Suppressor macrophage treated with lipopolysaccharide for 4 hours (primary cell): ENCODE measurements at regions not wholly inside any gene's neighbourhood (a gene's known extent, or its start where the extent isn't known, plus 50 kb on each side); places are given as distances from the start of the nearest gene placed in this dataset.

Source experiments
- DNase-seq: peaks from one replicate; pipeline ENCODE4 v3.0.0-alpha.2; 2020

GRCh38 chr3:30372837-30373236 is 233.6 kb upstream of the TGFBR2 start:
- no peak for DNase-seq

GRCh38 chr3:30384546-30385072 is 221.8 kb upstream of the TGFBR2 start:
- DNase-seq: no peak

DNA sequence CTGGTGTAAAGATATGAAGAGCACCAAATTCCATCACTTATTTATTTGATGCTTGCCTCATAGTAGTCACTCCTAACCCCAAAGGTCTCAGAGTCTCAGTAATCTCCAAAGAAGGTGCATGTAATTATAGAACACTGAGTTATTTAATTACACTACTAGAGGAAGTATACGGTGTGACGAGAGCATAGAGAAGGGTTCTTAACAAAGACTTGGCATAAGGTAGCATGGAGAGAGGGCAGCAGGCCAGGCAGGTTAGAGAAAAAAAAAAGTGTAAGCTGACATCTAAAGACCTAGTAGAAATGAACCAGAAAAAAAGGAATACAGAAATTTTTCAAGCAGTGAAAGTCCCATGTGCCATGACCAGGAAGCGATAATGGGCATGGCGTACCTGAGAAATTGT is 213.3 kb upstream of the TGFBR2 start:
- DNase-seq: no peak

DNA sequence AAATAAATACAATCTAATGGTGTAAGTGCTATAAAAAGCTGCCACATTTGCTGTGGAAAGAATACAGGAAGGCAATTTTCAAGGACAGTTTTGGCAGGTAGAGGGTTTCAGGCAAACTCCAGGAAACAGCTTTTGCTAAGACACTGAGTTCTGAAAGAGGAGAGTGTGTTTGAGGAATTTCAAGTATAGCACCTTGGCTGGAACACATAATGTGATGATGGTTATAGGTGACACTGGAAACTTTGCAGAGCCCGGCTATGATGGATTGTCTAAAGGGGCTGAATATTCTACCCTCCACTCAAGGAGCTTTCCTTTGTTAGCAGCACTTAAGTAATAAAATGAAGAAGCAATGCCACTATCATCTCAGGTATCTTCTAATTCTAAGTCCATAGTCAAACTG is 209.4 kb upstream of the TGFBR2 start:
- DNase-seq: no peak

GRCh38 chr3:30399394-30400181 is 206.8 kb upstream of the TGFBR2 start:
- DNase-seq: no peak

GRCh38 chr3:30400926-30401325 is 205.5 kb upstream of the TGFBR2 start:
- DNase-seq: no peak

DNA sequence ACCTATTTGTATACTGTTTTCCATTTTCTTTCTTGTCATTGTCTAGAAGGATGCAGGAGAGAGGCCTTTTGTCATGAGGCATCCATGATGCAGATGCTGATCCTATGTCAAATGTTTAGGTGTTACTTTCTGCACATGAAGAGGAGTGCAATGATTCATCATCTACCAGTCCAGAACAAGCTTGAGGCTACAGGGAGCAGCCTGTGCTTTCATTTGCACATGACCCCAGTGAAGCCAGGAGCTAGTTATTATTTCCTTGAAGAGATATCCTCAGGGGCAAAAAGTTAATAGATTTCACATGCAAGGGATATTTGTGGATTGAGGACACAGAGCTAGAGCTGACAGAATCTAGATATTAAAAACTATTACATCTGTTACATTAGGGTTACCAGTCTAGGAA is 204.4 kb upstream of the TGFBR2 start:
- DNase-seq: no peak

GRCh38 chr3:30407651-30408050 is 198.8 kb upstream of the TGFBR2 start:
- DNase-seq: no peak

DNA sequence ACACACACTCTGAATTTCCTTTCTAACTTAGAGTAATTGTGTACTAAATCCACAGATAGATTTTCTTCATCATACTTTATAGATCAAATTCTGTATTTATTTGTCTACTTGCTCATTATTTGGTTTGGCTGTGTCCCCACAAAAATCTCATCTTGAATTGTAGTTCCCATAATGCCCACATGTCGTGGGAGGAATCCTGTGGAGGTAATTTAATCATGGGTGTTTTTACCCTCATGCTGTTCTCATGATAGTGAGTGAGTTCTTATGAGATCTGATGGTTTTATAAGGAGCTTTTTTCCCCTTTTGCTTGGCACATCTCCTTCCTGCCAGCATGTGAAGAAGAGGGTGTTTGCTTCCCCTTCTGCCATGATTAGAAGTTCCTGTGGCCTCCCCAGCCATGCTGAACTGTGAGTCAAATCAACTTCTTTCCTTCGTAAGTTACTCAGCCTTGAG is 198.3 kb upstream of the TGFBR2 start:
- no peak for DNase-seq

- DNase-seq: no peak
Measured at GRCh38 chr3:30418443-30418842, 188.0 kb upstream of the TGFBR2 start.

DNA sequence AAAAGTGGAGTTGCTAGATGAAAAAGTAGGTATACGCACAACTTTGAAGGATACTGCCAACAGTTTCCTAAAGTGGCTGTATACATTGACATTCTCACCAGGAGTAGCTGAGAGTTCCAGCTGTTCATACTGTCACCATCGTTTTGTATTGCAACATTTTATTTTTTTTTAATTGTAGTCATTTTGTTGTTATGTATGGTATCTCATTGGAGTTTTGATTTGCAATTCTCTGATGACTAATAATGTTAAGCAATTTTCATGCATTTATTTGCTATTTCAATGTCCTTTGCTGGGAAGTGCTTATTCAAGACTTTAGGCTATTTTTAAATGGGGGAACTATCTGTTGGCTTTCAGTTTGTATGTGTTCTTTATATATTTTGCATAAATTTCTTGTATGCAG is 185.1 kb upstream of the TGFBR2 start:
- peak; percentile 92 for DNase-seq

DNA sequence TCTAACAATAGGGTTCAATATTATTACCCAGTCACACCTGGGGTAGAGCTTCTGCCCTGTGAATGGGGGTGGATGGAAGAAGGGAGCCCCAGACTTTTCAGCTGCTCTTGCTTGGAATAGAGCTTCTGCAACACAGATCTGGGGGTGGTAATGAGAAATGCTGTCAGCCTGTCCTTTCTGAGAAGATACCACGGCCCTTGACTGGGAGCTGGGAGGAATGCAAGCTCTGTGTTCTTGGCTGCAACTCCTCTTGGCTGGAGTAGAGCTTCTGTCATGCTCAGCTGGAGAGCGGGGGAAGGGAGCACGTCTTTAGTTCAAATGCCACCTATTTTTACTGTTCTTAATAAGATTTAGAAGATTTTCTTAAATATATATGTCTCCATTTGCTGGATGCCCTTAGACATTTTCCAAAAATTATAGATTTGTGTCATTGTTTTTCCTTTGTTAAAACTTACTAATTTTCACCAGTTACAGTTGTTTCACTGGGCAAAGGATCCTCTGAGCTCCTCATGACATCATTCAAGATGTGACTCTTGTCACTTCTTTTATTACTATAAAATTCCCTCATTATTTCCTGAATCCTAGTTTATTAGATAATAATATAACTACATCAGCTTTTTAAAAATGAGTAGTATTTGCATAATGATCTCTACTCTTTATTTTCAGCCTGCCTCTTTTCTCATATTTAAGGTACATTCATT is 180.0 kb upstream of the TGFBR2 start:
- DNase-seq: no peak

DNA sequence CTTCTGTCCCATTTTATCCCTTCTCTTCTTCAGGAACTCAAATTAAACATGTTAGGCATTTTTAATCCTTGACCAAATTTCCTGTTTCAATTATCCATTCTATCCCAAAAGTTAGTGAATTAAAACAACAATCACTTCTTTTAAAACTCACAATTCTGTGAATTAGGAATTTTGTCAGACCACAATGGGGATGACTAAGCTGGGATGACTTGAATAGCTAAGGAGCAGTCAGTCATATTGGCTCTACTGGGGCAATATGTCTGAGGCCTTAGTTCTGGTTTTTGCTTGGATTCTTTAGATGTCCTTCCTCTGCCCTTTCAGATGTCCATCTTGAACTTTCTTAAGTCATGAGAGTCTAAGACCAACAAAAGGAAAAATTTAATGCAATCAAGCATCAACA is 178.2 kb upstream of the TGFBR2 start:
- peak; percentile 46 for DNase-seq

DNA sequence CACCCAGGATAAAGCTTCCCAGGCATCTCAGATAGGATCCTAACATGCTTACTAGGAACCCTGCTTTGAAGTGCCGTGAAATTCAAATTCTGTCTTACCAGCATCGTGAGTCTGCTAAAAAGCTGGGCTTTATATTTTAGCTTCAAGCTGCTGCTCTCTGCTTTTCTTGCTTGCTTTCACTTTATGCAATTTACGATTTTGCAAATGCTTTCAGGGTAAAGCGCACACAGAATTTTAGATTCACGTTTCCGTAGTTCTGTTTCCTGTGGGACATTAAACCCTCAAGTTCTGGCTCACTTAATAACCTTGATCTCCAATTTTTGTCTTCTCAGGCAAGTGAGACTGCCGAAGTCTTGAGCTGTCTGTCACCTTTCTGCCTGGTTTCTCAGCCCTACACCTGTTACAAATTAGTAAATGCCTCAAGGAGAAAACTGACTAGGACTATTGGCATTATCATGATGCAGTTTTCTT is 170.5 kb upstream of the TGFBR2 start:
- no peak for DNase-seq

DNA sequence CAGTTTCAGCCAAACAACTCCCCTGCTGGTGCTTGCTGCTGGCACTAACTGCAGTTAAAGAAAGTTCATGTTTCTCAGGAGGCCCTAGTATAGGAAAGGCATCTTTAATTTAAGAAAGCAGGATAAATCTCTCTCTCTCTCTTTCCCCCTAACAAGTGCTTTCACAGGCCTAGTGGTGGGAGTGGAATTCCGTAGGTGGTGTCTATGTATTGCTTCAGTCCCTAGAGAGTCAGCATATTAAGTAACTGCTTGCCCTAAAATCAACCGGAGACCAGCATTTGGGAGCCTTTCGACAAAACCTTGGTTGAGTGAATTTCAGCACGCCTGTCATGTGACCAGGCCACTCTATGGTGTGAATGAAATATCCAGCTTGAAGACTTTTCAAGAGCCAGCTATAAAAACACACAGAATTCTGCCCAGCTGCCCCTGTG is 169.2 kb upstream of the TGFBR2 start:
- DNase-seq: peak; percentile 43

DNA sequence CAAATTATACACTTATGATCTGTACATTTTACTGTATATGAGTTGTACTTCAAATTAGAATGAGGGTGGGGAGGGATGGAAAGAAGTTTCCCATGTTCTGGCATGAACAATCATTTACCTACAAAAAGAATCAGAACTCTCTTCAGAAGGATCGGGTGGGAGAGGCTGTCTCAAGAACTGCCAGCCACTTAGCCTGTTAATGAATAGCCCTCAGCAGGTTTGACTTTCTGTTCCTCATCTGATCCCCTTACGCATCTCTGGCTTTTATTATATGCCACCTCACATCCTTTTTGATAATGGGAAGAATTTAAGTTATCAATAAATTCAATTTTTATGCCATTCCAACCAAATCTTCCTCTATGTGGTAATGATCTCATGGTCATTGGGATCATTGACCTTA is 168.3 kb upstream of the TGFBR2 start:
- peak; percentile 50 for DNase-seq

GRCh38 chr3:30439451-30440053 is 166.8 kb upstream of the TGFBR2 start:
- DNase-seq: no peak

- DNase-seq: no peak
Measured at GRCh38 chr3:30440147-30440604, 166.2 kb upstream of the TGFBR2 start.

- DNase-seq: no peak
Measured at GRCh38 chr3:30440880-30441279, 165.5 kb upstream of the TGFBR2 start.

GRCh38 chr3:30443756-30444673 is 162.4 kb upstream of the TGFBR2 start:
- DNase-seq: no peak

- no peak for DNase-seq
Measured at GRCh38 chr3:30448450-30449289, 157.7 kb upstream of the TGFBR2 start.

- no peak for DNase-seq
Measured at GRCh38 chr3:30449290-30449632, 157.1 kb upstream of the TGFBR2 start.
